Activated naive CD8-positive, alpha-beta T cell treated with anti-CD3 and anti-CD28 coated beads, Interleukin-2, amount 50 U/mL, for 24 hours (primary cell): ENCODE measurements at regions not wholly inside any gene's neighbourhood (a gene's known extent, or its start where the extent isn't known, plus 50 kb on each side); places are given as distances from the start of the nearest gene placed in this dataset.
"Not testable (repeated sequence)": the region's sequence is repeated elsewhere in the genome, so short reads cannot be mapped to it uniquely, and the experiment has no call there.

Source experiments
- ATAC-seq: fragments of 150-1000 bp; cut with Tn5 transposase; one replicate; pipeline ENCODE4 v1.10.0; 2021
- DNase-seq: peaks from one replicate; pipeline ENCODE4 v3.0.0; 2021
- H3K27ac Mint-ChIP-seq: one replicate; pipeline ENCODE4 v1.8.0; 2021; ENCODE audit warnings: mild to moderate bottlenecking, mixed read lengths
- H3K27me3 Mint-ChIP-seq: one replicate; pipeline ENCODE4 v1.8.0; 2021; ENCODE audit warnings: mixed read lengths
- H3K36me3 Mint-ChIP-seq: one replicate; pipeline ENCODE4 v1.8.0; 2021; ENCODE audit warnings: low read depth, mixed read lengths
- H3K4me1 Mint-ChIP-seq: one replicate; pipeline ENCODE4 v1.8.0; 2021; ENCODE audit warnings: mixed read lengths
- H3K4me3 Mint-ChIP-seq: one replicate; pipeline ENCODE4 v1.8.0; 2021; ENCODE audit warnings: mild to moderate bottlenecking, moderate library complexity, mixed read lengths
- H3K9me3 Mint-ChIP-seq: one replicate; pipeline ENCODE4 v1.8.0; 2021; ENCODE audit warnings: mixed read lengths

DNA sequence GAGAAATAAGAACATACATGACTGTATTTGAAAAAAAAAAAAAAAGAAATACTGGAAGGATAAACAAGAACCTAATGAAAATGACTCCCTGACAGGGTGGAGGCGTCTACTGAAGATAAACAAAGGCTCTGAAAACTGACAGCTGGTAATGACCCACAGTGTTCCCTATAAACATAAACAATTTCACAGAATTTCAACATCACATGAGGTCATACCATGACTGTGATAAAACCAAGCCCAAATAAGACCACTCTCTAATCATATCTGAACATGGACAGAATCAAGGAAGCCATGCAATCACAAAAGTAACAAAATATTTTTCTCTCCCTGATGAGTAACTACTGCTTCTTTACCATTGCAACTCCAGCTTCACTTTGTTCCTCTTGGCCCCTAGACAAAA lies 159.3 kb downstream of the FAM124B start:
- Mint-ChIP-seq H3K4me3 (no peak overlapping the region), H3K9me3 (no peaks in the 10 kb centered on the region), H3K27me3 (peaks cover 23% of the 10 kb centered on the region), H3K36me3 (no peaks in the 10 kb centered on the region), H3K4me1 (no peaks in the 10 kb centered on the region), H3K27ac (no peak overlapping the region)
- no peak for ATAC-seq
- DNase-seq, result no peak

DNA sequence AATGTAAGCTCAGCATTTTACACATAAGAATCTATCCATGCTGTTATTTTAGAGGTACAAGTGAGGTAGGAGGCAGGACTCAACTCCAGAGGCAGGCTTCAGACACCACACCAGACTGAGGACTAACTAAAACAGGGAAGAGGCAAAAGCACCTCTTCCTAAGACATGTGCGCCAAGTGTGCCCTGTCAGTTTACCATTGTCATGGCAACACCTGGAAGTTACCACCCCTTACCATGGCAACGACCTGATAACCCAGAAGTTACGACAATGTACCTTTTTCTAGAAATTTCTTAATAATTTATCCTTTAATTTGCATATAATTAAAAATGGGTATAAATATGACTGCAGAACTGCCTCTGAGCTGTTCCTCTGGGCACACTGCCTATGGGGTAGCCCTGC lies 160.1 kb downstream of the FAM124B start:
- Mint-ChIP-seq H3K27ac (no peak overlapping the region), H3K4me3 (no peak overlapping the region), H3K27me3 (peaks cover 23% of the 10 kb centered on the region), H3K36me3 (no peaks in the 10 kb centered on the region), H3K9me3 (no peaks in the 10 kb centered on the region), H3K4me1 (no peaks in the 10 kb centered on the region)
- DNase-seq, result no peak
- ATAC-seq, result no peak

DNA sequence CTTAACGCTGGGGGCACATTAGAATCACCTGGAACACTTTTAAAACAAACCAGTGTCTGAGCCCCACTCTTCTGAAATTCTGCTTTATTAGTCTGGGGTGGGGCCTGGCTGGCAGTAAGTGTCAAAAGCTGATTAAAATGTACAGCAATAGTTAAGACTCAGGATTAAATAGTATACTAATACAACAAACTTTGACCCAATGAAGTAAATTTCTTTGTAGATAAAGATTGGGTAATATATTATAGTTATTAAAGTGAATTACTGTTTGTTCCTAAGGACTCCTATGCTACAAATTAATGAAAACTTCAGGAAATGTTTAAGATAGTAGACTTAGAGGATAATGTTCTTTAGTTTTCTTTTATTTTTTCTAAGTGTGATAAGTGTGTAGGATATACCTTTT lies 160.9 kb downstream of the FAM124B start:
- peaks cover 4% of the 10 kb centered on the region for H3K9me3 Mint-ChIP-seq
- H3K4me3 Mint-ChIP-seq, result no peak overlapping the region
- DNase-seq (no peak), ATAC-seq (no peak)
- H3K27ac Mint-ChIP-seq, result no peak overlapping the region
- no peaks in the 10 kb centered on the region for H3K36me3 Mint-ChIP-seq
- peaks cover 25% of the 10 kb centered on the region for H3K27me3 Mint-ChIP-seq
- H3K4me1 Mint-ChIP-seq, result no peaks in the 10 kb centered on the region

DNA sequence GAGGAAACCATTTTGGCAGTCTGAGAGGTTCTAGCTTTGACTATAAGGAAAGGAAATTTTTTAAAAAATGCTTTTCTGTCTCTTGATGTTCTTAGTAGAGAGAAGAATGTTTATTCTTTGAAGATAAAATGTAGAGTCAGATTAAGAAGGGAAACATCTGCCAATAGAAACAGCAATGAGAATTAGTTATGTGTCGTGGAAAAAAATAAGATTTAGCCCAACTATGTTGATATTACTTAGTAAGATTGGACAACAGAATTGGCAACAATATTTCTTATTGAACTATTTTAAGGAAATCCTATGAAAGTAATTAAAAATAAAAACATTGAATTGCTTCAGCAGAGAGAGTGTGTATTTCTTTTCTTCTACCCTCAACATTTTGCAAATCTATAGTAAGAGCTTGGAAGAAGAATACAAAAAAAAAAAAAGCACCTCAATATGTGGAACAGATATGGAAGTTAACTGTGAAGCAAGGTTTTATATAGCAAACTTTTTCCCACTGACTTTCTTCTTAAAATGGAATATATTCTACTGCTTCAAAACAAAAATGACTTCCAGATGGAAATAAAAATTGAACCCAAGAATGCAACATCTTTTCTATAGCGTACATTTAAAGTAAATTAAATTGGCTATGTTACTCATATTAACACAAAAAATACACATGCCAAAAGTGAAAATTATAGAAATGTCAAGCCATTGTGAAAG lies 177.9 kb downstream of the FAM124B start:
- ATAC-seq (no peak), DNase-seq (no peak)
- Mint-ChIP-seq H3K27ac (no peak overlapping the region), H3K9me3 (no peaks in the 10 kb centered on the region), H3K4me1 (peaks cover 2% of the 10 kb centered on the region), H3K36me3 (no peaks in the 10 kb centered on the region), H3K27me3 (peaks cover 16% of the 10 kb centered on the region), H3K4me3 (no peak overlapping the region)

DNA sequence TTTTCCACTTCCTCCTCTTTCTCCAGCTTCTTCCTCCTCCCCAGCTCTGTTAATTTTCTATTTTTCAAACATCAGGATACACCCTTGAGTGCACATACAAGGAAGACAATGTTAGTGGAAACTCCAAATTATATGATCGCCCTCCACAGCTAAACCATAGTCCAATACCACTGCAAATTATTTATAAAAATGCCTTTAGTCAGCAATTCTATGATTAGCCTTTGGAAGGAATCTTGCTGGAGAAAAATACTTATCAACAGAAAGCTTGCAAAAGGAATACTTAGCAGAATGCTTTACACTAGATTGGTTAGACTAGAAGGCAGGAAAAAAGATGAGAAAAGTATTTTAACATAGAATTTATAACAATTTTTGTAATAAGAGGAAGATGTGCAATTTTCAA lies 178.9 kb downstream of the FAM124B start:
- Mint-ChIP-seq H3K27ac (no peak overlapping the region), H3K27me3 (peaks cover 11% of the 10 kb centered on the region), H3K4me3 (no peak overlapping the region), H3K4me1 (peaks cover 2% of the 10 kb centered on the region), H3K9me3 (no peaks in the 10 kb centered on the region), H3K36me3 (no peaks in the 10 kb centered on the region)
- DNase-seq, result no peak
- ATAC-seq, result no peak

DNA sequence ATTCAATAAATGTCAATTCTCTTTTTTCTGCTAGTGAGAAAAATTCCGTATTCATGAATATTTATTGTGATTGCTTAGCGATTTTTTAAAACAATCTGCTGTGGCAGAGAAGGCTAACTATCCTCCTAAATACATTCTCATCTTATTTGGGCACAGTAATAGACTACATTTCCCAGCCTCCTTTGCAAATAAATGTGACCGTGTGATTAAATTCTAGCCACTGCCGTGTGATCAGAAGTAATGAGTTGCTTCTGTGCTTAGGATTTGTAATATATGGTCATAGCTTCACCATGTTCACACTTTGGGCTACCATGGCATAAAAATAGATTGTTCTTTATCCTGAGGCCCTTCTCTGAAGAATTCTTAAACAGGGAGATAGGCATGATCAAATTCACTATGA lies 179.6 kb downstream of the FAM124B start:
- no peak for DNase-seq
- no peak for ATAC-seq
- no peaks in the 10 kb centered on the region for H3K9me3 Mint-ChIP-seq
- peaks cover 9% of the 10 kb centered on the region for H3K27me3 Mint-ChIP-seq
- H3K4me1 Mint-ChIP-seq, result peaks cover 2% of the 10 kb centered on the region
- no peaks in the 10 kb centered on the region for H3K36me3 Mint-ChIP-seq
- no peak overlapping the region for H3K27ac Mint-ChIP-seq
- no peak overlapping the region for H3K4me3 Mint-ChIP-seq

DNA sequence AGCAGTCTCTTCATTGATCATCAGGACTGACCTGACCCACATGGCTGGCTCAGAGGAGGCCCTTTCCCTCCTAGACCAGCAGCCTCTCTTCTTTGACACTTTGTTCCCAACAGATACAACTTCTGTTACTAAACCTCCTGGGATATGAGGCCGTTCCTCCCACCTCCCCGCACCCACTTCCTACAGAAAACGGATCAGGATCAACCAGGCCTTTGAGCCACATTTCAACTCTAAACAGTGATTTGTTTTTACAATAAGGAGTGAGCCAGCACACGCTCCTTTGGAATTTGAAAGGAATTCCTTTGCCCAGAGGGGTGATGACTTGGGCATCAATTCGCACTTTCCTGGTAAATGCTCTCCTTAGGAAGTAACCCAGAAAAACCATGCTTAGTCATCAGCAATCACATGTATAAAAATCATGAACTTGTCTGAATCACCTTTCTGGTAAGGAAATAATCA lies 180.4 kb downstream of the FAM124B start:
- ATAC-seq, result no peak
- H3K27me3 Mint-ChIP-seq, result peaks cover 9% of the 10 kb centered on the region
- H3K27ac Mint-ChIP-seq, result no peak overlapping the region
- H3K9me3 Mint-ChIP-seq, result no peaks in the 10 kb centered on the region
- no peaks in the 10 kb centered on the region for H3K36me3 Mint-ChIP-seq
- no peak for DNase-seq
- no peak overlapping the region for H3K4me3 Mint-ChIP-seq
- H3K4me1 Mint-ChIP-seq, result peaks cover 2% of the 10 kb centered on the region

DNA sequence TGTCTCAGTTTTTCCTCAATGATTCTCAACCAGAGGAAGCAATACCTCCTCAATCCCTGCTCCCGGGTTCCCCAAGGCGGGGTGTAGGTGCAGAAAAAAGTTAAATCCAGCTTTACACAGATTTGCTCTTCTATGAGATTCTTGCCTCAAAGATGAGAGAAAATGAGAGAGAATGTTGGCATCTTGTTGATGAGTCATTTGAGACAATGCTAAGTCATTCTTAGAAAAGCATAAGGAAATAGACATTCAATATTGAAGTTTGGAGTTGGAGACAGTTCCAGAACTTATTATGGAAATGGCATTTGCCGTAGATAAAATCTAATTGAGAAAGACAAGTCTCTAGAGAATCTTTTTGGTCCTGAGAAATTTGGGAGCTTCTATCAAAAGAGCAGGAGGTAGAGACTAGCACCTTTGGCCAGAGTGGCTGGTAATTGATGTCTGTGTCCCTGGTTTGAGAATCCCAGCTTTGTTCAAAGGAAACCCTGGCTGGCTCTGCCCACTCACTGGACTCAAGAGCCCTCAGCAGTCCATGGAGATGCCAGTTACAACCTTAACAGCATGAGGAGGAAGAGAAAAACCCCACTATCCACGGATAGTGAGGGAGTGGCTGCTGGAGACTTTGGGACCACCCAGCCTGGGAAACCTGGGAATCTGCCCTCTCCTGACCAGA lies 181.2 kb downstream of the FAM124B start:
- Mint-ChIP-seq H3K27me3 (peaks cover 8% of the 10 kb centered on the region), H3K9me3 (no peaks in the 10 kb centered on the region), H3K4me3 (no peak overlapping the region), H3K27ac (no peak overlapping the region), H3K36me3 (no peaks in the 10 kb centered on the region), H3K4me1 (peaks cover 2% of the 10 kb centered on the region)
- ATAC-seq (no peak), DNase-seq (no peak)

GRCh38 chr2:224219781-224220180 lies 180.7 kb upstream of the SERPINE2 start:
- no peak overlapping the region for H3K27ac Mint-ChIP-seq
- H3K9me3 Mint-ChIP-seq, result no peaks in the 10 kb centered on the region
- H3K27me3 Mint-ChIP-seq, result peaks cover 3% of the 10 kb centered on the region
- no peaks in the 10 kb centered on the region for H3K36me3 Mint-ChIP-seq
- DNase-seq (no peak), ATAC-seq (no peak)
- H3K4me1 Mint-ChIP-seq, result peaks cover 2% of the 10 kb centered on the region
- no peak overlapping the region for H3K4me3 Mint-ChIP-seq

GRCh38 chr2:224217962-224218347 lies 178.9 kb upstream of the SERPINE2 start:
- H3K36me3 Mint-ChIP-seq, result no peaks in the 10 kb centered on the region
- H3K27ac Mint-ChIP-seq, result no peak overlapping the region
- ATAC-seq (no peak), DNase-seq (no peak)
- peaks cover 2% of the 10 kb centered on the region for H3K4me1 Mint-ChIP-seq
- H3K4me3 Mint-ChIP-seq, result no peak overlapping the region
- no peaks in the 10 kb centered on the region for H3K9me3 Mint-ChIP-seq
- H3K27me3 Mint-ChIP-seq, result peaks cover 3% of the 10 kb centered on the region

GRCh38 chr2:224217233-224217961 lies 178.3 kb upstream of the SERPINE2 start:
- Mint-ChIP-seq H3K27ac (no peak overlapping the region), H3K4me3 (no peak overlapping the region), H3K27me3 (peaks cover 2% of the 10 kb centered on the region), H3K36me3 (no peaks in the 10 kb centered on the region), H3K4me1 (peaks cover 2% of the 10 kb centered on the region), H3K9me3 (no peaks in the 10 kb centered on the region)
- no peak for ATAC-seq
- no peak for DNase-seq

DNA sequence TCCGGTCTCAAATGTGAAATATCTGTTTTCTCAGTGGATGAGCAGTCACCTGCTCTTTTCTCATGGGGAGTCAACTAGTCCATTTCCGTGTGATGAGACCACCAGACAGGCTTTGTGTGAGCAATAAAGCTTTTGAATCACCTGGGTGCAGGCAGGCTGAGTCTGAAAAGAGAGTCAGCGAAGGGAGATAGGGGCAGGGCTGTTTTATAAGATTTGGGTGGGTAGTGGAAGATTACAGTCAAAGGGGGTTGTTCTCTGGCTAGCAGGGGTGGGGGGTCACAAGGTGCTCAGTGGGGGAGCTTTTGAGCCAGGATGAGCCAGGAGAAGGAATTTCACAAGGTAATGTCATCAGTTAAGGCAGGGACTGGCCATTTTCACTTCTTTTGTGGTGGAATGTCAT lies 176.5 kb upstream of the SERPINE2 start:
- not testable (repeated sequence) for H3K27me3 Mint-ChIP-seq, H3K27ac Mint-ChIP-seq, DNase-seq, H3K9me3 Mint-ChIP-seq, ATAC-seq, H3K4me1 Mint-ChIP-seq, H3K4me3 Mint-ChIP-seq, H3K36me3 Mint-ChIP-seq

DNA sequence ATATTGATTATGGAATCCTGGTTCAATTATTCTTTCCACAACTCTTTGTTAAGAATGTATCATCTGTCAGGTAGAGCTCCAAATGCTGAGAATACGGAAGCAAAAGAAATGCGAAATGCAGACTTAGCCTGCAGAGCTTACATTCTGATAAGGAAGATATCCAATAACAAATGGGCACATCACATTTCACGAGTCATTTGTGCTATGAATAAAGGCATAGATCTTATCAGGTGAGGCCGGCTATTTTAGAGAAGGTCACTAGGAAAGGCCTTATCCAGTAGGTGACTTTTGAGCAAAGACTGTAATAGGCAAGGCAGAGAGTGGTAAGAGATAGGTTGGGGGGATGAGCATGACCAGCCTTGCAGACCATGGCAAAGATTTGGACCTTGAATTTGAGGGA lies 174.3 kb upstream of the SERPINE2 start:
- H3K36me3 Mint-ChIP-seq, result no peaks in the 10 kb centered on the region
- H3K9me3 Mint-ChIP-seq, result no peaks in the 10 kb centered on the region
- DNase-seq, result no peak
- H3K27me3 Mint-ChIP-seq, result no peaks in the 10 kb centered on the region
- H3K4me1 Mint-ChIP-seq, result no peaks in the 10 kb centered on the region
- ATAC-seq, result no peak
- no peak overlapping the region for H3K4me3 Mint-ChIP-seq
- H3K27ac Mint-ChIP-seq, result no peak overlapping the region

DNA sequence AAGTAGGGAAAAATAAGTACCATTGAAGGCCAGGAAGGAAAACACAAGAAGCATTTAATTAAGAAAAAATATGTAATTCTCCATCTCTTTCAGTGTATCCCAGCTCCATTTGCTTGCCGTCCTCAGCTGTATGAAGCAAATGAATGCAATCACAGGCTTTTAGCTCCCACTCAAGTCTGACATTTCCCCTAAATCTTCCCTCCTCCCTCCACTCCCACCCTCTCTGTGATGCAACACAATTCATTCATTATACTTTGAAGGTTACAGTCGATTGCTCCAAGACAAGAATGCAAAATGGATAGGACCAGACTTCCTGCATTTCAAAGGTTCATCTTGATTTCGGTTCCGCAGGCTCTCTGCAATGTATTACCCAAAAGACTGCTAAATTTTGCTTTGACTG lies 172.7 kb upstream of the SERPINE2 start:
- no peak overlapping the region for H3K4me3 Mint-ChIP-seq
- no peaks in the 10 kb centered on the region for H3K36me3 Mint-ChIP-seq
- no peaks in the 10 kb centered on the region for H3K9me3 Mint-ChIP-seq
- H3K27ac Mint-ChIP-seq, result no peak overlapping the region
- peaks cover under 1% of the 10 kb centered on the region for H3K27me3 Mint-ChIP-seq
- H3K4me1 Mint-ChIP-seq, result no peaks in the 10 kb centered on the region
- ATAC-seq, result no peak
- no peak for DNase-seq

GRCh38 chr2:224211181-224211480 lies 172.0 kb upstream of the SERPINE2 start:
- no peaks in the 10 kb centered on the region for H3K9me3 Mint-ChIP-seq
- no peak for DNase-seq
- no peak overlapping the region for H3K4me3 Mint-ChIP-seq
- no peaks in the 10 kb centered on the region for H3K36me3 Mint-ChIP-seq
- ATAC-seq, result no peak
- no peaks in the 10 kb centered on the region for H3K4me1 Mint-ChIP-seq
- no peak overlapping the region for H3K27ac Mint-ChIP-seq
- peaks cover 4% of the 10 kb centered on the region for H3K27me3 Mint-ChIP-seq
